ENCODE measurements at regions not wholly inside any gene's neighbourhood (a gene's known extent, or its start where the extent isn't known, plus 50 kb on each side); places are given as distances from the start of the nearest gene placed in this dataset.

- DNase-seq, result no peak
These were observed 73.7 kb upstream of the NPAS1 start for GRCh38 chr19:46945694-46946489.

- no peak for DNase-seq
These were observed 72.9 kb upstream of the NPAS1 start for GRCh38 chr19:46946611-46947238.

- DNase-seq, result no peak
These were observed 71.8 kb upstream of the NPAS1 start for GRCh38 chr19:46947866-46948265.

DNA sequence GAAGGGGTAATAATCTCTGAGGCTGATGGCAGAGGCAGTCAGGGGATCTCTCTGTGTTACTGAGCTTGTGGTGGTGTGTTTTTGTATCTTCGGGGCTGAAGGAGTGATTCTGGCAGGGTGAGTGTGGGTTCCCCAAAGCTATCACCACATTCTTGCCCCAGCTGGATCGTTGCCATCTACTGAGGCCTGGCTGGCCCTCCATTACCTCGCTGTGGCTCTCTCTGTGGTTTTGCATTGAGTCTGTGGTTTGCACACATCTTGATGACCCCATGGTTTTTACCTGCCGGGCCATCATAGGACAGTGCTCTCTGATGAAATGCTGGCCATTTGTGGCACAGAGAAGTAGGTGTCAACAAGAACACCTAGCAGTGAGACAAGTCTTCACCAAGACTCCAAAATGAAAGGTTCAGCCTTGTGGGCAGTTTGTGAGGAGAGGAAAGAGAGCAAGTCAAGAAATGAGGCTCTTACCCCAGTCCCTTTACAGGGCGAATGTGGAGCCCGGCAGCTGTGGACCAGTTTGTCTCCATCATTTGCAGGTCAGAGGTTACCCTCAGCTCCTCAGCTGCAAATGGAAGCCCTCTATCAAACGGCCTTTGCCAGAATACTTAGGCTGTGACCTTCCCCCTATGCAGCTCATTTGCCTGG is 69.0 kb upstream of the NPAS1 start:
- no peak for DNase-seq

DNA sequence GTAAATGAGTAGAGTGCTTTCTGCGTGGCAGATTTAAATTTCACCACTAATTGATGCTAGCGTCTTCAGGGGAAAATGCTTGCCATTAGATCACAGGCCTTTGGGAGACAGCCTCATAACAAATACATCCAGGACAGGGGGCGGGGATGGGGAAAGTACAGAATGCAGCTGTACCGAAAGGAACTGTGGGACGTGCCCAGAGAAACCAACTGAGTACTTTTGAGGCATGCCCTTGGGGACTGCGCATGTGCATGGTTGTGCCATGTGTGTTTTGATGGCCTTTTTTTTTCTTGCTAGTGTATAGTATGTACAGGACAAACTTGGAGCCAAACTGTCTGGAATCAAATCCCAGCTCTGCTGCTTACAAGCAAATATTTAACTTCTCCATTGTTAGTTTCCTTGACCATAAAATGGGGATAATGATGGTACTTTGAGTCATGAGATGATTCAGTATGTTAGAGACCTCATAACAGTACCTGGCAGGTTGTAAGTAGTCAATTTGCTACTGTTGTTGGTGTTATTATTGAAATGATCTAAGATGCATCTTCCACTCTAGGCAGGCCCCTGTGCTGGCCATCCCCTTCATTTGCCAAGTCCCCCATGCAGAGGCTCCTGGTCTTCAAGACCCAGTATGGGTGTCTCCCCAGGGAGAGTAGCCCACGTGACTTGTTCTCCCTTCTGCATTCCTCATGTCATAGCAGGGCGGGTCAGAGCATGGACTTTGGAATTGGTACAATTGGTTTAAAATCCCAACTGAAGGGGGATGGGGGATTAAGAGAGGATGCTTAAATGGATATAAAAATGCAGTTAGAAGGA is 68.3 kb upstream of the NPAS1 start:
- DNase-seq, result no peak

- no peak for DNase-seq
These were observed 66.8 kb upstream of the NPAS1 start for GRCh38 chr19:46952874-46953273.

- DNase-seq, result no peak
These were observed 65.6 kb upstream of the NPAS1 start for GRCh38 chr19:46953955-46954501.

DNA sequence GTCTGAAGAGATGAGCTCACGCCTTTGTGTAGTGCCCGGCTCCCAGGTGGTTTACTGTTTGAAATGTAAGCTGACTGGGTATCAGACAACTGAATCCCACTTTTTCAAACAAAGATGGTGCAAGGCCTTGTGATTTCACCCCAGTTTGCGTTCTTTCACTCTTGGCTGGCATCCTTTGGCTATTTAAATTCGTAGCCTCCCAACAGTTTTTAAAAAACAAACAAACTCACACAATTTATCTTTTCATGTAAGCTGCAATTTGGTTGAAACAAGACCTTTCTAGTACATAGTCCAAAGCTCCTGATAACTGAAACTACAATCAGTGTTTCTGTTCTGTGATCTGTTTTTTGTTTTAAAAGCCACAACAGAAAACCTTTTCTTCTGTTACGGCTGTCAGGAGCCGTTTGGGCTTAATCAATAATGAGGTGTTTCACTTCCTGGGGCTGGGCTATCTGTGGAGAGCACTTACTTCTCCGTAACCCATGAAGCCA is 65.1 kb upstream of the NPAS1 start:
- no peak for DNase-seq

DNA sequence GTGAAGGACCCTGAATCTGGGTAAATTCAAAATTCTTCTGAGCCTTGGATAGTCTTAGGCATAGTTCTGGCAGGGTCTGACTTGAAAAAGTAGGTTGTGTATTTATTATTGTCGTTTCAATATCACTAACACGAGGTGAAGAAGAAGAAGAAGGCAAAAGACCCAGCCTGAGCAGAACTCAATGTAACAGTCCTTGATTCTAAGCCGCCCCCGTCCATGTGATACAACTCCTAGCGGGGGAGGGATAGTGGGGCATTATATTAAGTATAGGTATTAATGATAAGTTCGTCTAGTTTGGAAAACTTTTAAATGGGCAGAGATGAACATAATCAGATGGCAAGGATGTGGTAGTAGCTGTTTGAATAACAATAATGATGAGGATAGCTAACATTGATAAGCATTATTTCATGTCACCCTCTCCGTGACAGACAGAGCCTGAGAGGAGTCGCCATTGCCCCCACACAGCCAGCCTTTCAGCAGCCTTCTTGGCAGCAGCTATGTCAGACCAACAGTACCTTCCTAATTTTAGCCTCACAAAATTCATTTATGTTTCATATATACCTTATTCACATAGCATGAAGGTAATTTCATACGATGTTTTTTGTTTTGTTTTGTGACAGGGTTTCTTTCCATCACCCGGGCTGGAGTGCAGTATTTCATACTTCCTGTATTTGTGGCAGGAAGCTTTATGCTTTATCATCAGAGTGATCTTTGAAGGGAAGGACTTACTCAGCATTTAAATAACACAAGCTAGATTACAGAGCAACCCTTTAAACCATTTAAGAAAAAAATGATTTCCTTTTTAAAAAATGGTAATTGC is 64.4 kb upstream of the NPAS1 start:
- DNase-seq, result no peak

GRCh38 chr19:46955813-46956371 is 63.7 kb upstream of the NPAS1 start:
- DNase-seq, result no peak

GRCh38 chr19:46958532-46958931 is 61.1 kb upstream of the NPAS1 start:
- no peak for DNase-seq

- DNase-seq, result no peak
These were observed 59.6 kb upstream of the NPAS1 start for GRCh38 chr19:46959894-46960556.

- no peak for DNase-seq
These were observed 57.5 kb upstream of the NPAS1 start for GRCh38 chr19:46962030-46962570.

DNA sequence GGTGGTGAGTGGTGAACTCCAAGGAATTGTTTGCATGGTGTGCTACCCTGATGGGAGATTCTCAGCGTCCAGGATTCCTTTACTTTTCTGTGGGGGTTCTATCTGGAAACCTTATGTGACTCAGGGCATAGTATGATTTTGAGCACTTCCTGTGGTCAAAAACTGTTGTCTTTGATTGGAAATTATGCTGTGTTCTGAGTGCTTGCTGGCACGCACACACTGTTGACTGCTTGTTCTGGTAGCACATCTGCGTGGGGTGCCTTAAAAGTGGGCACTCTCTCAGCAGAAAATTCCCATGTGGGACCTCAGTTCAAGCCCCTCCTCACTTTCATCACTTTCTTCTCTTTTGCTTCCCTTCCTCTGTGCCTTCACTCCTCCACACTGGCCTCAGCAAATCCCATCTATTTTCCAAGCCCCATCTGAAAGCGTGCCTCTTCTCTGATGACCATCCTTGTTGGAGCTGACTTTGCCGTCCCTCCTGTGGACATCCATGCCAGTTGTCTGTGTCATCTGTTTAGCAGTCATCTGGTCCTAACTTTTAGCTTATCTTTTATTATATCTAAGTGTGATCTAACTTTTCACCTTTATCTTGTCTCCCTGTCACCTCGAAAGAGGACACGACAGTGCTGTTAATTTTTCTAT is 56.4 kb upstream of the NPAS1 start:
- DNase-seq, result no peak

GRCh38 chr19:46967578-46968032 is 52.0 kb upstream of the NPAS1 start:
- no peak for DNase-seq
